KMS-11 (cell line): ENCODE measurements at regions not wholly inside any gene's neighbourhood (a gene's known extent, or its start where the extent isn't known, plus 50 kb on each side); places are given as distances from the start of the nearest gene placed in this dataset.
"Not testable (repeated sequence)": the region's sequence is repeated elsewhere in the genome, so short reads cannot be mapped to it uniquely, and the experiment has no call there.

ENCODE experiments used
- H2AFZ ChIP-seq: fragments of 200-600 bp; sonication (generic); 2 replicates; pipeline ENCODE4 v1.6.1; 2016; ENCODE audit warnings: antibody characterized with exemption, mixed run types, low read depth
- H3K27ac ChIP-seq: fragments of 200-600 bp; sonication (generic); 2 replicates; pipeline ENCODE4 v1.6.1; 2016; ENCODE audit warnings: mild to moderate bottlenecking, mixed run types
- H3K27me3 ChIP-seq: fragments of 200-600 bp; sonication (generic); 2 replicates; pipeline ENCODE4 v1.6.1; 2017; ENCODE audit warnings: mild to moderate bottlenecking, low read depth, mixed run types, moderate library complexity; ENCODE audit not compliant: insufficient read depth
- H3K36me3 ChIP-seq: fragments of 200-600 bp; sonication (generic); 2 replicates; pipeline ENCODE4 v1.6.1; 2017; ENCODE audit warnings: mild to moderate bottlenecking, mixed run types; ENCODE audit not compliant: insufficient read depth
- H3K4me1 ChIP-seq: fragments of 200-600 bp; sonication (generic); 2 replicates; pipeline ENCODE4 v1.6.1; 2016; ENCODE audit warnings: mild to moderate bottlenecking, low read depth, mixed run types; ENCODE audit not compliant: poor library complexity, severe bottlenecking
- H3K4me2 ChIP-seq: fragments of 200-600 bp; sonication (generic); 2 replicates; pipeline ENCODE4 v1.7.0; 2016; ENCODE audit warnings: mild to moderate bottlenecking, mixed run types
- H3K4me3 ChIP-seq: fragments of 200-600 bp; sonication (generic); IDR thresholded peaks from 2 replicates; pipeline ENCODE4 v1.6.1; 2017; ENCODE audit warnings: low read depth, low read length, mixed read lengths; ENCODE audit not compliant: insufficient read depth
- H3K79me2 ChIP-seq: fragments of 200-600 bp; sonication (generic); 2 replicates; pipeline ENCODE4 v1.6.1; 2016; ENCODE audit warnings: low read depth, mixed run types; ENCODE audit not compliant: insufficient read depth
- H3K9ac ChIP-seq: fragments of 200-600 bp; sonication (generic); 2 replicates; pipeline ENCODE4 v1.6.1; 2016; ENCODE audit warnings: mild to moderate bottlenecking, mixed run types
- H4K20me1 ChIP-seq: fragments of 200-600 bp; sonication (generic); 2 replicates; pipeline ENCODE4 v1.6.1; 2016; ENCODE audit warnings: mild to moderate bottlenecking, mixed run types; ENCODE audit not compliant: insufficient read depth
- TF ChIP-seq, protein P1 (sequence below): fragments of 200-600 bp; sonication (generic); conservative IDR thresholded peaks from 2 replicates; pipeline ENCODE4 v1.6.1; 2017; ENCODE audit warnings: low read depth, mild to moderate bottlenecking, antibody characterized with exemption, low read length, moderate library complexity, mixed read lengths

DNA sequence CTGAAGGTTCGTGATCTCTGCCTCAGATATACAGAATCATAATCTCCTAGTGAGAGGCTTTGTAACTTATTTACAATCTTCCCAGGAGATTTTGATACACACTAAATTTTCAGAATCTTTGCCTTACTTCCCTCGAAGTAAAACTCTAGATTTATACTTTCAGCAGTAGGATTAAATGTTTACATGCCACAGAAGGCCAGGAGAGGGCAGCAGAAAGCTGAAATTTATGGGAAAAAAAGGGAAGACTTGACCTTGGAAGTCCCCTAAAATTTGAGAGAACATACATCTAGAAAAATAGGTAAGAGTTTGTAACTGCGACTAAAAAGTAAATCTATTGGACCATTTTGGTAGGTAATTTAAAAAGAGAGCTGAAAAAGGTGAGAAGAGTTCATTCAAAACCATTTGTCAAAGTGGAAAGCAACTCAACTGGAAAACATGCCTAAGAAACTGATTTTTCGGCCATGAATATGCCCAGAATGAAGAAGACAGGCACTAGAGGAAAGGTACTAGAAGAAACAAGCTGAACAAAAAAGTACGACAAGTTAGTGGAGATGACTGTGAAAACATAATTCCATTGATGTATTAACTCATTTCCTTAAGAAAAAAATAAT lies 242.0 kb upstream of the MDGA2 start:
- Histone ChIP-seq H3K27ac (no peak overlapping the region), H4K20me1 (no peaks in the 10 kb centered on the region), H3K4me1 (no peaks in the 10 kb centered on the region), H3K36me3 (no peaks in the 10 kb centered on the region), H3K9ac (no peak overlapping the region), H3K79me2 (no peaks in the 10 kb centered on the region), H3K4me3 (no peak overlapping the region), H3K27me3 (no peaks in the 10 kb centered on the region), H2AFZ (no peak overlapping the region), H3K4me2 (no peak overlapping the region)
- TF ChIP-seq, protein P1, sequence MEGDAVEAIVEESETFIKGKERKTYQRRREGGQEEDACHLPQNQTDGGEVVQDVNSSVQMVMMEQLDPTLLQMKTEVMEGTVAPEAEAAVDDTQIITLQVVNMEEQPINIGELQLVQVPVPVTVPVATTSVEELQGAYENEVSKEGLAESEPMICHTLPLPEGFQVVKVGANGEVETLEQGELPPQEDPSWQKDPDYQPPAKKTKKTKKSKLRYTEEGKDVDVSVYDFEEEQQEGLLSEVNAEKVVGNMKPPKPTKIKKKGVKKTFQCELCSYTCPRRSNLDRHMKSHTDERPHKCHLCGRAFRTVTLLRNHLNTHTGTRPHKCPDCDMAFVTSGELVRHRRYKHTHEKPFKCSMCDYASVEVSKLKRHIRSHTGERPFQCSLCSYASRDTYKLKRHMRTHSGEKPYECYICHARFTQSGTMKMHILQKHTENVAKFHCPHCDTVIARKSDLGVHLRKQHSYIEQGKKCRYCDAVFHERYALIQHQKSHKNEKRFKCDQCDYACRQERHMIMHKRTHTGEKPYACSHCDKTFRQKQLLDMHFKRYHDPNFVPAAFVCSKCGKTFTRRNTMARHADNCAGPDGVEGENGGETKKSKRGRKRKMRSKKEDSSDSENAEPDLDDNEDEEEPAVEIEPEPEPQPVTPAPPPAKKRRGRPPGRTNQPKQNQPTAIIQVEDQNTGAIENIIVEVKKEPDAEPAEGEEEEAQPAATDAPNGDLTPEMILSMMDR: peak; percentile 68

DNA sequence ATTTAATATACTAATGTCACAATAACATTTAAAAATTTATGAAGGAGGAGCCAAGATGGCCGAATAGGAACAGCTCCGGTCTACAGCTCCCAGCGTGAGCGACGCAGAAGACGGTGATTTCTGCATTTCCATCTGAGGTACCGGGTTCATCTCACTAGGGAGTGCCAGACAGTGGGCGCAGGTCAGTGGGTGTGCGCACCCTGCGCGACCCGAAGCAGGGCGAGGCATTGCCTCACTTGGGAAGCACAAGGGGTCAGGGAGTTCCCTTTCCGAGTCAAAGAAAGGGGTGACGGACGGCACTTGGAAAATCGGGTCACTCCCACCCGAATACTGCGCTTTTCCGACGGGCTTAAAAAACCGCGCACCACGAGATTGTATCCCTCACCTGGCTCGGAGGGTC lies 225.7 kb upstream of the MDGA2 start:
- not testable (repeated sequence) for H3K4me2 ChIP-seq, H3K36me3 ChIP-seq, H3K79me2 ChIP-seq, H3K4me1 ChIP-seq, H2AFZ ChIP-seq, H3K27ac ChIP-seq, H3K27me3 ChIP-seq, H4K20me1 ChIP-seq, H3K9ac ChIP-seq, H3K4me3 ChIP-seq

DNA sequence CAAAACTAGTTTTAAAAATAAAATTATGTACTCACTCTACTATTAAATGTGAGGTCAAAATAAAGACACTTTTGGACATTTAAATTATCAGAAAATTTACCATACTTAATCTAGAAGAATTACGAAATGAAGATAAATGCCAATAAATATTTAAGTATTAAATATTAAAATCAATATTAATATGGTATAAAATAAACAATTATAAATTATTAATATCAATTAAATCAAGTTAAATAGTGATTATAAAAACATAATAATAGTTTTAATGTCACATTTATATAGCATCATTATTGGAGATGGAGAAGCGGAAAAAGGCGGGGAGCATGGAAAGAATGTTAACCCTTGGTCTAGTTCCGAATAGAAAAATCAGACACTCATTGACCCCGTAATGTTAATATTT lies 224.3 kb upstream of the MDGA2 start:
- TF ChIP-seq, protein P1: no peak

DNA sequence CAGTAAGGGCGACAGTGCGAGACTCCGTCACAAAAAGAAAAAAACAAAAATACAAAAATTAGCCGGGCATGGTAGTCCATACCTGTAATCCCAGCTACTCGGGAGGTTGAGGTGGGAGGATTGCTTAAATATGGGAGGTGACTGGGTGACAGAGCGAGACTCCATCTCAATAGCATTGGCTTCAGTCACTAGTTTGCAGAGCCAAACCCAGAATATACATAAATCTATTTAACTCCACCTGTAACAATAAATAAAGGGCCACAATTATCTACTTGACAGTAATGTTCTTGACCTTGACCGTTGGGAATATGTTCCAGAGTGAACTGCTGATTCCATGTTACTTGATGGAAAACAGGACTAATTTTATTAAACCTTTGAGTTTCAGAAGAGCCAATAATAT lies 198.9 kb upstream of the MDGA2 start:
- H3K4me2 ChIP-seq: no peak overlapping the region
- no peaks in the 10 kb centered on the region for H3K79me2 ChIP-seq
- no peaks in the 10 kb centered on the region for H3K36me3 ChIP-seq
- no peaks in the 10 kb centered on the region for H4K20me1 ChIP-seq
- TF ChIP-seq, protein P1: no peak
- no peak overlapping the region for H3K9ac ChIP-seq
- H3K4me3 ChIP-seq: no peak overlapping the region
- no peak overlapping the region for H3K27ac ChIP-seq
- H3K4me1 ChIP-seq: no peaks in the 10 kb centered on the region
- no peaks in the 10 kb centered on the region for H3K27me3 ChIP-seq
- no peak overlapping the region for H2AFZ ChIP-seq

More for the DNA sequence above, 224.3 kb upstream of the MDGA2 start:
- no peak overlapping the region for H2AFZ ChIP-seq
- no peak overlapping the region for H3K27ac ChIP-seq
- H3K4me3 ChIP-seq: no peak overlapping the region
- H3K27me3 ChIP-seq: no peaks in the 10 kb centered on the region
- H3K4me1 ChIP-seq: no peaks in the 10 kb centered on the region
- no peak overlapping the region for H3K4me2 ChIP-seq
- H3K36me3 ChIP-seq: no peaks in the 10 kb centered on the region
- H3K9ac ChIP-seq: no peak overlapping the region
- H4K20me1 ChIP-seq: no peaks in the 10 kb centered on the region
- no peaks in the 10 kb centered on the region for H3K79me2 ChIP-seq

DNA sequence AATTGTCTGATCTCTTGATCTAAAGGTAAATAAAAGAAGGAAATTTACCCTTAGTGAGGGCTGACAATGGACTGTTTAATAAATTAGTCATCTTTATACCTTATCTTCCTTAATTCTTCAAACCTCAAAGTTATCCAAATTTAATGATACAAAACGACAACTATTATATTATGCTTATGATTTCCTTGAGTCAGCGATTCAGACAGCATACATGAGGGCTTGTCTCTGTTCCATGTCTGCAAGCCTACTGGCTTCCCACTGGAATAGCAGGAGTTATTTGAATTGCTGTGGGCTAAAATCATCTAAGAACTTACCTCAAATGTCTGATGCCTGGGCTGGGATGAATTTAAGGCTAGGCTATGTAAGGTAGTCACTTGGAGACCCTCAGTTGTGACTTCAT lies 197.2 kb upstream of the MDGA2 start:
- Histone ChIP-seq H3K9ac (no peak overlapping the region), H3K4me3 (no peak overlapping the region), H3K79me2 (no peaks in the 10 kb centered on the region), H3K36me3 (no peaks in the 10 kb centered on the region), H3K27me3 (no peaks in the 10 kb centered on the region), H3K27ac (no peak overlapping the region), H4K20me1 (no peaks in the 10 kb centered on the region), H2AFZ (no peak overlapping the region), H3K4me2 (no peak overlapping the region), H3K4me1 (no peaks in the 10 kb centered on the region)
- TF ChIP-seq, protein P1: no peak
